ENCODE measurements at regions not wholly inside any gene's neighbourhood (a gene's known extent, or its start where the extent isn't known, plus 50 kb on each side); places are given as distances from the start of the nearest gene placed in this dataset.

DNA sequence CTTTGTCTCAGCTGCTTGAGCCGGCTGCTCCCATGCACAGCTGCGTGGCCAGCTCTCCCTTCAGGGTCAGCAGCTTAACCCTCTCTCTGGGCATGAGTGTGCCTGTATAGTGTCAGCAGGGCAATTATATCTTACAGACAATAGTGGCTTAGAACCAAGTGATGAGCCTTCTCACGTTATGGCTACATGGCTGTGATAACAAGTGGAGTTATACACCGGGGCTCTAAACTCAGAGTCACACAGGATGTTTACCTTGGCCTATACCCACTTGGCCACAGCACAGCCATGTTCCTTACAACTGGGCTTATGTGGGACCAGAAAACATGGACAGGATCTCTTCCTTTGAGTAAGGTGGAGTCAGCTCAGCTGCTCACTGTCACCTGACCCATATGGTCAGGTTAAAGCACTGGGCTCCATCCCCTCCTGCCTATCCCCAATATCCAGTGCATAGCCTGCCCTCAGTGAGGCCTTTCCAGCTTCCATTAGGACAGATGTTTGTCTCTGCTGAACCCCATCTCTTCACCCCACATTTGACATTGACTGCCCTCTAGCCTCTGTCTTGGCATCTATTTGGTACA, 294.2 kb upstream of the NCKAP5 start:
- no peaks in the 10 kb centered on the region for H3K4me1 ChIP-seq
- TF ChIP-seq POLR2A (IDR thresholded peaks at IDR 0.05), result no peak
- TF ChIP-seq, protein P1, sequence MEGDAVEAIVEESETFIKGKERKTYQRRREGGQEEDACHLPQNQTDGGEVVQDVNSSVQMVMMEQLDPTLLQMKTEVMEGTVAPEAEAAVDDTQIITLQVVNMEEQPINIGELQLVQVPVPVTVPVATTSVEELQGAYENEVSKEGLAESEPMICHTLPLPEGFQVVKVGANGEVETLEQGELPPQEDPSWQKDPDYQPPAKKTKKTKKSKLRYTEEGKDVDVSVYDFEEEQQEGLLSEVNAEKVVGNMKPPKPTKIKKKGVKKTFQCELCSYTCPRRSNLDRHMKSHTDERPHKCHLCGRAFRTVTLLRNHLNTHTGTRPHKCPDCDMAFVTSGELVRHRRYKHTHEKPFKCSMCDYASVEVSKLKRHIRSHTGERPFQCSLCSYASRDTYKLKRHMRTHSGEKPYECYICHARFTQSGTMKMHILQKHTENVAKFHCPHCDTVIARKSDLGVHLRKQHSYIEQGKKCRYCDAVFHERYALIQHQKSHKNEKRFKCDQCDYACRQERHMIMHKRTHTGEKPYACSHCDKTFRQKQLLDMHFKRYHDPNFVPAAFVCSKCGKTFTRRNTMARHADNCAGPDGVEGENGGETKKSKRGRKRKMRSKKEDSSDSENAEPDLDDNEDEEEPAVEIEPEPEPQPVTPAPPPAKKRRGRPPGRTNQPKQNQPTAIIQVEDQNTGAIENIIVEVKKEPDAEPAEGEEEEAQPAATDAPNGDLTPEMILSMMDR (IDR thresholded peaks at IDR 0.05), result no peak
- intact Hi-C loops (cut with DNase I), result no loop called here
- ATAC-seq, result no peak
- no peaks in the 10 kb centered on the region for H3K27me3 ChIP-seq
- H3K27ac ChIP-seq, result no peak overlapping the region
- 34 to 55% methylated on average over 4 of the region's 4 CpGs for WGBS, 2 donors
- no peaks in the 10 kb centered on the region for H3K9me3 ChIP-seq
- H3K4me3 ChIP-seq, result no peak overlapping the region
- no peak for DNase-seq
- no peaks in the 10 kb centered on the region for H3K36me3 ChIP-seq (replicated peaks in 1 of 2; ENCODE audit: insufficient read depth in 1 of 2, low read depth in 2 of 2)

DNA sequence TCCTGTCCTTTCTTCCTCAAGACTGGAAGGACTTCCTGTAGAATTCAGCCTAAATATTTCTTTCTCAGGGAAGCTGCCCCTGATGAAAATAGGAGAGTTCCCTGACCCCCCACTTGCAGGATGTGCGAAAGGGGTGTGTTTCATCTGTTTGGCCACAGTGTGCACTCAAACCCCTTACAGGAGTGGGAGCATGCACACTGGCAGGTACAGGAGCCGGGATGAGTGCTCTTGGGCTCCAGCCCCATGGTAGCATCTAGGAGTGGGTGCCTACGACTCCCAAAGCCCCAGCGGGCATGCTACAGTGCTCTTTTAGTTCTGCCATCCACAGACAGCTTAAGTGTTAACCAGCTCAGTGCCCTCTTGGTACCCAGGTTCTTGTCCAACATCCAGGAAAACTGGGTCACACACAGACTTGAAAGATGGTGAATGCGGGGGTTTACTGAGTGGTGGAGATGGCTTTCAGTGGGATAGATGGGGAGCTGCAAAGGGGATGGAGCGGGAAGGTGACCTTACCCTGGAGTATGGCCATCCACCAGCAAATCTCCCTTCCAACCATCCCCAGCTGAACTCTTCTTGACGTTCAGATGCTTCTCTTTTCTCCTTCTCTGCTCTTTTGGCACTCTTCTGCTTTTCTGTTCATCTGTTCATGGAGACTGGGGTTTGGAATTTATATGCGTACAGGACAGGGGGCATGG, 295.0 kb upstream of the NCKAP5 start:
- ATAC-seq (no peak), DNase-seq (no peak)
- H3K4me1 ChIP-seq, result no peaks in the 10 kb centered on the region
- no peak overlapping the region for H3K27ac ChIP-seq
- H3K4me3 ChIP-seq, result no peak overlapping the region
- H3K9me3 ChIP-seq, result no peaks in the 10 kb centered on the region
- H3K27me3 ChIP-seq, result no peaks in the 10 kb centered on the region
- TF ChIP-seq, protein P1 (IDR thresholded peaks at IDR 0.05), result no peak
- TF ChIP-seq POLR2A (IDR thresholded peaks at IDR 0.05), result no peak
- intact Hi-C loops (cut with DNase I), result no loop called here
- H3K36me3 ChIP-seq (replicated peaks in 1 of 2; ENCODE audit: insufficient read depth in 1 of 2, low read depth in 2 of 2), result no peaks in the 10 kb centered on the region
- WGBS, 2 donors, result 83 to 92% methylated on average over 5 to 8 of the region's 8 CpGs

DNA sequence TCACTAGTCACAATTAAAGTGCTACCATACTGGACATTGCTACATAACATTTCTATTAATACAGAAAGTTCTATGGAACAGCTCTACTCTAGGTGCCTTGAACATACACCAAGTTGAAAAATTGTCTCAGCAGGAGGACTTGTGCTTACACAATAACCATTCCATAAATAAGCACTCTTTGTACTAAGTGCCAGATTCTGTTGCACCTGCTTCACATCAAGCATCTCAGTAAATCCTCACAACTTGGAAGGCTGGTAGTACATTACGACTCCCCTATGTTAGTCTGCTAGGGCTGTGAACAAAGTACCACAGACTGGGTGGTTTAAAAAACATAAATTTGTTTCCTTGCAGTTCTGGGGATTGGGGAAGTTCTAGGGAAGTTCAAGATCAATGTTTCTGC, 296.9 kb upstream of the NCKAP5 start:
- no peak for TF ChIP-seq POLR2A (IDR thresholded peaks at IDR 0.05)
- TF ChIP-seq, protein P1 (IDR thresholded peaks at IDR 0.05), result no peak
- Histone ChIP-seq H3K4me3 (no peak overlapping the region), H3K9me3 (no peaks in the 10 kb centered on the region), H3K27ac (no peak overlapping the region), H3K36me3 (replicated peaks in 1 of 2; ENCODE audit: insufficient read depth in 1 of 2, low read depth in 2 of 2) (no peaks in the 10 kb centered on the region), H3K4me1 (no peaks in the 10 kb centered on the region), H3K27me3 (no peaks in the 10 kb centered on the region)
- DNase-seq (no peak), ATAC-seq (no peak)
- 69 to 85% methylated on average over 1 of the region's 1 CpG for WGBS, 2 donors
- intact Hi-C loops (cut with DNase I), result no loop called here

DNA sequence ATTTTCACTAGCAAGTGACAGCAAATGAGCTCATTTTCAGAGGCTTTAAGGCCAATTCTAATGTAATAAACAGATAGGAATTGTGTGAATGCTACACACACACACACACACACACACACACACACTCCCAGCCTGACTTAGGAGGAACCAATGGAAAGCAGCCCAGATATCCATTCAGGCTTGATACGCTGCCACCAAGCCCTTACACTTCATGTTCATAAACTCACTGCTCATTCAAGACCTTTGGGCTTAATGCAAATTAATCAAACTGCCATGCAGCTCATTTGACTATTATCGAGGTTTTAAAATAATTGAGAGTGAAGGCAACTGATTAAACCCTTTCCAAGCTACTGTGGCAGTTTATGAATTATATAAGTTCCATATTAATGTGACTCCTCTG, 298.9 kb upstream of the NCKAP5 start:
- no peaks in the 10 kb centered on the region for H3K4me1 ChIP-seq
- H3K9me3 ChIP-seq, result no peaks in the 10 kb centered on the region
- intact Hi-C loops (cut with DNase I), result no loop called here
- H3K27ac ChIP-seq, result no peak overlapping the region
- 33 to 52% methylated on average over 2 of the region's 2 CpGs for WGBS, 2 donors
- DNase-seq, result no peak
- ATAC-seq, result no peak
- no peaks in the 10 kb centered on the region for H3K27me3 ChIP-seq
- H3K4me3 ChIP-seq, result no peak overlapping the region
- no peaks in the 10 kb centered on the region for H3K36me3 ChIP-seq (replicated peaks in 1 of 2; ENCODE audit: insufficient read depth in 1 of 2, low read depth in 2 of 2)
- TF ChIP-seq, protein P1 (IDR thresholded peaks at IDR 0.05), result no peak
- TF ChIP-seq POLR2A (IDR thresholded peaks at IDR 0.05), result no peak
